ENCODE measurements at regions not wholly inside any gene's neighbourhood (a gene's known extent, or its start where the extent isn't known, plus 50 kb on each side); places are given as distances from the start of the nearest gene placed in this dataset.

- no peaks in the 10 kb centered on the region for H3K9me3 ChIP-seq
- DNase-seq: no peak
Measured at GRCh38 chr4:159015841-159016240, 87.0 kb upstream of the RAPGEF2 start.

GRCh38 chr4:159016593-159017024 is 86.3 kb upstream of the RAPGEF2 start:
- Histone ChIP-seq H3K36me3 (replicated peaks in 1 of 2; ENCODE audit: insufficient read depth in 1 of 2, low read depth in 2 of 2) (no peaks in the 10 kb centered on the region), H3K4me3 (no peak overlapping the region), H3K9me3 (no peaks in the 10 kb centered on the region), H3K27ac (no peak overlapping the region), H3K27me3 (no peaks in the 10 kb centered on the region), H3K4me1 (no peaks in the 10 kb centered on the region)
- ATAC-seq (no peak), DNase-seq (peak in 1 of 4 donors; percentile 8)
- WGBS, 2 donors: 35 to 40% methylated on average over 8 of the region's 8 CpGs
- intact Hi-C loops (cut with DNase I): no loop called here
- TF ChIP-seq POLR2A (IDR thresholded peaks at IDR 0.05): no peak
- TF ChIP-seq CTCF (IDR thresholded peaks at IDR 0.05): peak in 2 of 7 experiments; percentile 8 to 11

More at GRCh38 chr4:159015841-159016240, 87.0 kb upstream of the RAPGEF2 start:
- 73 to 76% methylated on average over 5 of the region's 5 CpGs for WGBS, 2 donors
- no peaks in the 10 kb centered on the region for H3K27me3 ChIP-seq
- no peak for TF ChIP-seq POLR2A (IDR thresholded peaks at IDR 0.05)
- no peak for TF ChIP-seq CTCF (IDR thresholded peaks at IDR 0.05)
- ATAC-seq: no peak
- intact Hi-C loops (cut with DNase I): no loop called here
- H3K27ac ChIP-seq: no peak overlapping the region
- no peak overlapping the region for H3K4me3 ChIP-seq
- H3K4me1 ChIP-seq: no peaks in the 10 kb centered on the region
- no peaks in the 10 kb centered on the region for H3K36me3 ChIP-seq (replicated peaks in 1 of 2; ENCODE audit: insufficient read depth in 1 of 2, low read depth in 2 of 2)

- Histone ChIP-seq H3K4me3 (no peak overlapping the region), H3K27me3 (no peaks in the 10 kb centered on the region), H3K9me3 (no peaks in the 10 kb centered on the region), H3K27ac (no peak overlapping the region), H3K36me3 (replicated peaks in 1 of 2; ENCODE audit: insufficient read depth in 1 of 2, low read depth in 2 of 2) (no peaks in the 10 kb centered on the region), H3K4me1 (no peaks in the 10 kb centered on the region)
- ATAC-seq (no peak), DNase-seq (no peak)
- TF ChIP-seq CTCF (IDR thresholded peaks at IDR 0.05) (no peak), POLR2A (IDR thresholded peaks at IDR 0.05) (no peak)
- WGBS, 2 donors: 81 to 92% methylated on average over 5 of the region's 5 CpGs
- intact Hi-C loops (cut with DNase I): no loop called here
Measured at GRCh38 chr4:159017323-159018026, 85.4 kb upstream of the RAPGEF2 start.

- WGBS, 2 donors: 69 to 75% methylated on average over 4 of the region's 4 CpGs
- no peak overlapping the region for H3K27ac ChIP-seq
- H3K4me3 ChIP-seq: no peak overlapping the region
- no peaks in the 10 kb centered on the region for H3K36me3 ChIP-seq (replicated peaks in 1 of 2; ENCODE audit: insufficient read depth in 1 of 2, low read depth in 2 of 2)
- DNase-seq (peak in 1 of 4 donors; percentile 9), ATAC-seq (no peak)
- no peaks in the 10 kb centered on the region for H3K9me3 ChIP-seq
- no peaks in the 10 kb centered on the region for H3K4me1 ChIP-seq
- TF ChIP-seq POLR2A (IDR thresholded peaks at IDR 0.05) (no peak), CTCF (IDR thresholded peaks at IDR 0.05) (no peak)
- intact Hi-C loops (cut with DNase I): no loop called here
- H3K27me3 ChIP-seq: no peaks in the 10 kb centered on the region
Measured at GRCh38 chr4:159018062-159018629, 84.7 kb upstream of the RAPGEF2 start.

GRCh38 chr4:159019356-159019755 is 83.5 kb upstream of the RAPGEF2 start:
- WGBS, 2 donors: 57 to 61% methylated on average over 5 of the region's 5 CpGs
- ATAC-seq (no peak), DNase-seq (no peak)
- intact Hi-C loops (cut with DNase I): no loop called here
- no peak overlapping the region for H3K4me3 ChIP-seq
- no peak overlapping the region for H3K27ac ChIP-seq
- no peaks in the 10 kb centered on the region for H3K4me1 ChIP-seq
- no peaks in the 10 kb centered on the region for H3K27me3 ChIP-seq
- TF ChIP-seq CTCF (IDR thresholded peaks at IDR 0.05): no peak
- no peak for TF ChIP-seq POLR2A (IDR thresholded peaks at IDR 0.05)
- no peaks in the 10 kb centered on the region for H3K9me3 ChIP-seq
- H3K36me3 ChIP-seq (replicated peaks in 1 of 2; ENCODE audit: insufficient read depth in 1 of 2, low read depth in 2 of 2): no peaks in the 10 kb centered on the region

Measured in body of pancreas (tissue), 4 donors.